ENCODE measurements at regions not wholly inside any gene's neighbourhood (a gene's known extent, or its start where the extent isn't known, plus 50 kb on each side); places are given as distances from the start of the nearest gene placed in this dataset.

DNA sequence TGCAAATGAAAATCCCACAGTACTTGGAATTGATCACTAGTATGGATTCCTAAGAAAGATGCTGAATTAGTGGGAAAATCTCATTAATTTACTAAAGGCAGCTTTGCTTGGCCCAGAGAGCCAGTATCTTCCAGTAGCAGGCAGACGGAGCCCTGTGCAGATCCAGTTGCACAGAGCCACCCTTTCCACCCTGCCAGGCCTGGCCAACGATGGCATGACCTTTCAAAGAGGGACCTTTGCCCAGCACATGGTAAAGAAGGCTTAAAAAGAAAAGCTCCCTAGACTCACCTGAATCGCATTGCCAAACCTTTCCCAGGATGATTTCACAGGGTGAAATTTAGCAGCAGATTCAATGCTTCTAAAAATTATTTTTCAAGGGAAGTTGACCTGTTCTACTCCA lies 170.5 kb upstream of the CAMK1G start:
- no peak overlapping the region for H3K27ac Mint-ChIP-seq
- no peaks in the 10 kb centered on the region for H3K4me1 Mint-ChIP-seq (ENCODE audit: low read depth)
- H3K27me3 Mint-ChIP-seq (ENCODE audit: low read depth) = peaks cover 38% of the 10 kb centered on the region
- H3K36me3 Mint-ChIP-seq (ENCODE audit: low read depth) = no peaks in the 10 kb centered on the region
- no peaks in the 10 kb centered on the region for H3K9me3 Mint-ChIP-seq
- H3K4me3 Mint-ChIP-seq = no peak overlapping the region

DNA sequence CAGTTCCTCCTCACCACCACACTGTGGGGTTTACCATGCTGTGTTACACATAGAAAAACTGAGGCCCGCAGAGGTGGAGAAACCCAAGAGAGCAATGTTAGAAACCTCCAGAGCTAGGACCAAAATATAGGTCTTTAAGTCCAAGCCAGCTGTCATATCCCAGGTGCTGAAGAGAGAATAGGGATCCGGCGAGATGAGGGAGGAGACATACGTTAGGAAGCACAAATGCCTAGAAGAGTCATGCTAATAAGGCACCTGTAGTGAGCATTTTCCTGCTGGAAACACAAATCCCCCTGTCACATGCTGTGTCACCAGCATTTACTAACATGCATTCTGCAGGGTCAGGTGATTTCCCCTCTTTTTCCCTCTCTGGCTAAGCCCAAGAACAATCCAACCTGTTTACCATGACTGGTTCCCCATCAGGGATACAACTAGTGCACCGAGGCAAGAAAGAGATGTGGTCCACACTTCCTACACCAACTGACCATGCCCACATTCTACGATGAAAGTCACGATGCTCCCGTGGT lies 168.6 kb upstream of the CAMK1G start:
- Mint-ChIP-seq H3K36me3 (ENCODE audit: low read depth) (no peaks in the 10 kb centered on the region), H3K9me3 (no peaks in the 10 kb centered on the region), H3K27me3 (ENCODE audit: low read depth) (peaks cover 35% of the 10 kb centered on the region), H3K27ac (no peak overlapping the region), H3K4me1 (ENCODE audit: low read depth) (no peaks in the 10 kb centered on the region), H3K4me3 (no peak overlapping the region)

DNA sequence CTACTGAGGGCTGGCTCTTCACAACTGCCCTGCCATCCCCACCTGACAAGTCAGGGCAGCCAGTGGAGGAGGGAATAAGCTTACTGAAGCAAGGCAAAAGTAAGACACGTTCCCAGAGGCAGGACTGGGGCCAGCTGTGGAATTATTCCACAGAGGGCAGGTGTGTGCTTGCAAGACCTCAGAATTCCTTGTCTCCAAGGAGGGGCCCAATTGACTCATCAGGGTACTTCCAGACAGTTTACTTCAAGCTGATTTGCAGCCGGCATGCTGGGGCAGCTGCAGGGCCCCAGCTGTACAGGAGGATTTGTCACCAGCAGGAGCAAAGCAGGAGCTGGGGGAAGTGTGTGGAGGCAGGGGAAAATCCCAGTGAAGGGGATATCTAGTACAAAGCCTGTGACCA lies 167.5 kb upstream of the CAMK1G start:
- Mint-ChIP-seq H3K27me3 (ENCODE audit: low read depth) (peaks cover 35% of the 10 kb centered on the region), H3K9me3 (no peaks in the 10 kb centered on the region), H3K4me1 (ENCODE audit: low read depth) (no peaks in the 10 kb centered on the region), H3K36me3 (ENCODE audit: low read depth) (no peaks in the 10 kb centered on the region), H3K27ac (no peak overlapping the region), H3K4me3 (no peak overlapping the region)

DNA sequence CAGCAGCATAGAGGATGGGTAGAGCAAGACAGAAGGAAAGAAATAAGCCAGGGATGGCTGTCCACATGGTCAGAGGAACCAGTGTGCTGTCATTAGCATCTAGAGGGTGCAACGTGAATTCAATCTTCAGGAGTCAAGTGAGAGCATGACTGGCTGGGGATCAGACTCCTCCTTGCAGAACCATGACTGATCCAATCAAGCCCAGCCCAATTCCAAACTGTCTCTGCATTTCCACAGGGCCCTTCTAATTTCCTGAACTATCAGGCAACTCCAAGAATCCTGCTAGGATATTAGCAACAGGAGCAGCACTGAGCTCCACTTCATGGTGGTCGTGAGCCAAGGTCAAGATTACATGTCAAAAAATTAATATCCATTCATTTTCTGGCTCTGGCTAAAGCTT lies 166.8 kb upstream of the CAMK1G start:
- no peaks in the 10 kb centered on the region for H3K36me3 Mint-ChIP-seq (ENCODE audit: low read depth)
- no peaks in the 10 kb centered on the region for H3K4me1 Mint-ChIP-seq (ENCODE audit: low read depth)
- H3K27ac Mint-ChIP-seq = no peak overlapping the region
- H3K9me3 Mint-ChIP-seq = no peaks in the 10 kb centered on the region
- H3K27me3 Mint-ChIP-seq (ENCODE audit: low read depth) = peaks cover 31% of the 10 kb centered on the region
- H3K4me3 Mint-ChIP-seq = no peak overlapping the region

DNA sequence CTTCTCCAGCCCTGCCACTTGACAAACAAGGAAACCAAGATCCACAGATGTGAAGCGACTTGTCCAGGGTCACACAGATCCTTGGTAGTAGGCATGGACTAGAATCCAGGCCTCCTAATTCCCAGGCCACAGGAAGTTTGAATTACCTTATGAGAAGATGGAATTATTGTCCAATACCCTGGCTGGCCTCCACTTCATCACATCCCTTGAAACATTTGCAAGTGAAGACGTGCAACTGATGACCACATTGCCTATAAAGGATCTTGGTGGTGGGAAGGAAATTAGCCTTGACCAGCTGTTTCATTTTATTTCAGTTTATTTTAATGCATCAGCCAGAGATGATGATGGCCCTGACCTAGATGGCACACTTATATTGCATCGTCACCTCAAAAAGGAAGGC lies 165.8 kb upstream of the CAMK1G start:
- no peaks in the 10 kb centered on the region for H3K4me1 Mint-ChIP-seq (ENCODE audit: low read depth)
- H3K27ac Mint-ChIP-seq = no peak overlapping the region
- H3K9me3 Mint-ChIP-seq = no peaks in the 10 kb centered on the region
- H3K4me3 Mint-ChIP-seq = no peak overlapping the region
- H3K27me3 Mint-ChIP-seq (ENCODE audit: low read depth) = peaks cover 27% of the 10 kb centered on the region
- no peaks in the 10 kb centered on the region for H3K36me3 Mint-ChIP-seq (ENCODE audit: low read depth)

DNA sequence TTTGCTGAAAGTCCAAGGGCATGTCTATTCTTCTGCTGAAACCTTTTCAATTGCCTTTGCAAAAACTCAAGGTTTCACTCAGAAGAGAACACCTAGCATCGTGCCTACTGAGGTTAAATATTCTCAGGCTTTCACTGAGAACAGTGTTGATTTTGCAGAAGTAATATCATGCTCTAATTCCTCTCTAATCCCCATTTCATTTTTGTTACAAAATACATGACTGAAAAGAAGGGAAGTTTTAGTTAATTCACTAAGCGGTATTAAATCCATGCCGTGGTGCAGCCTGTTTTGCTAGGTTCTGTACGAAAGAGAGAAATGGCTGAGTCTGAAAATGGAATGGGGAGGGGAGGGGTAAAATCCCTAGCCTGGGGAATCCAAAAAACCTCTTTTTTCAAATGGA lies 163.2 kb upstream of the CAMK1G start:
- peaks cover 26% of the 10 kb centered on the region for H3K27me3 Mint-ChIP-seq (ENCODE audit: low read depth)
- H3K4me1 Mint-ChIP-seq (ENCODE audit: low read depth) = no peaks in the 10 kb centered on the region
- no peak overlapping the region for H3K4me3 Mint-ChIP-seq
- no peaks in the 10 kb centered on the region for H3K9me3 Mint-ChIP-seq
- H3K36me3 Mint-ChIP-seq (ENCODE audit: low read depth) = no peaks in the 10 kb centered on the region
- no peak overlapping the region for H3K27ac Mint-ChIP-seq

DNA sequence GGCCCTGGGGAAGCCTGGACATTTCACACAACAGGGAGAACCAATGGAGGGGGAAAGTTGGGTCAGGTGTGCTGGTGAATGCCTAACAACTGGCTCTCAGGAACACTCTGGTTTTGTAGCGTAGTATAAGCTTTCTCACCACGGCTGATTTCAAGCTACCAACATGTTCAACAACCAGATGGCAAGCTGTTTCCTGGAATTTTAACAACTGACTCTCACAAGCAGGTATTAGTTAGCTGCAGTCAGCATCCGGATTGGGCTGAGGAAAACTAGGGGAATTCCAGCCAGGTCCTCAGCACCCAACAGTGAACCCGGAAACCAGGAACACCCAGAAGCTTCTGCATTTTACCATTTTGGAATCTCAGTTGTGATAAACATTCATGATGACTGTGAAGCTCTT lies 162.3 kb upstream of the CAMK1G start:
- H3K4me3 Mint-ChIP-seq = no peak overlapping the region
- H3K27ac Mint-ChIP-seq = no peak overlapping the region
- H3K4me1 Mint-ChIP-seq (ENCODE audit: low read depth) = peaks cover 2% of the 10 kb centered on the region
- H3K27me3 Mint-ChIP-seq (ENCODE audit: low read depth) = peaks cover 23% of the 10 kb centered on the region
- H3K9me3 Mint-ChIP-seq = no peaks in the 10 kb centered on the region
- no peaks in the 10 kb centered on the region for H3K36me3 Mint-ChIP-seq (ENCODE audit: low read depth)

DNA sequence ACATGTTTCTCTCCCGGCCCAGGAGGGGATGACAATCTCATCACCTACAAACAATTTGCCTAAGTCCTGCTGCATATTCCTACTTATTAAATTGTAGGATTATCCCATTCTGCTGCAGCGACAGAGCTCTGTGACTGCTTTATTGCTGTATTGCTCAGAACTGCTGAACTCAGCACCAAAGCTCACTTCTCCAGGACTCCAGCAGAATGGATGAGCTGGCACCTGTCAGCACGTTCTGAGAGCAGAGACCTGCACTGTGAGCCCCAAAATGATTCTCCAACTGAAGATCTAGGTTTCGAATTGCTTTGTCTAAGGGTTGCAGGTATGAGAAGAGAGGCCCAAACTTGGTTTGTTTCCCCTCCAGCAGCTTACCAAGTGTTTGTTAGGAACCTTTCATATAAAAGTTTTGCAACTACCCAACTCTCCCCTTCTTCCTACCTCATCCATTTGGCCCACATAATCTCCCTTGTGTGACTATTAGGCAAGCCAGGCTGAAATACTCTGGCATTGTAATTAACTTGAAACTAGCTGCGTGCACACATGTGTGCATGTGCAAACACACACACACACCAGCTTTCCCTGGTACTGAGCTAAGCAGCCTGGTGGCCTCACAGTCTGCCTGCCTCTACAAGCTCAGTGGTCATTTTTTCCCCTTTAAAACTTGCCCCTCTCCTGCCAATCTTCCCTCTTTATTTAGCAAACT lies 161.4 kb upstream of the CAMK1G start:
- H3K4me1 Mint-ChIP-seq (ENCODE audit: low read depth) = peaks cover 2% of the 10 kb centered on the region
- H3K27ac Mint-ChIP-seq = no peak overlapping the region
- H3K36me3 Mint-ChIP-seq (ENCODE audit: low read depth) = no peaks in the 10 kb centered on the region
- H3K9me3 Mint-ChIP-seq = no peaks in the 10 kb centered on the region
- H3K4me3 Mint-ChIP-seq = no peak overlapping the region
- peaks cover 18% of the 10 kb centered on the region for H3K27me3 Mint-ChIP-seq (ENCODE audit: low read depth)

DNA sequence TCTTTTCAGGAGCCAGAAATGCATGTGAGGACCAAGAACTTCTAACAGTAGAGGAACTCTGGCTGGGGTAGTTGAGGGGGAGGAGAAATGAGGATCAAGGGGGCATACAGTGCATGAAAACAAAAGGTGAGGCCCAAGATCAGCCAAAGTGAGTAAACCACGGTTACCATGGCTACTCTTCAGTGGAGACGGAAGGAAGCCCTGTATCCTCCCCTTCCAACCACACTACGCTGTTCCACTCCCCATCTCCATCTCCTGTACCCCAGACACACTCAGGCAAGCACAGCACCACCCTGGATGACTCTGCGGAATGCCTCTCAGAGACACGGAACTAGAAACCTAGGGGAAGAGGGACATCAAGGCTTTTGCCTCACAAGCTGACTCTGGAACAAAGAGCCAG lies 157.6 kb upstream of the CAMK1G start:
- Mint-ChIP-seq H3K36me3 (ENCODE audit: low read depth) (no peaks in the 10 kb centered on the region), H3K4me3 (no peak overlapping the region), H3K27me3 (ENCODE audit: low read depth) (peaks cover 14% of the 10 kb centered on the region), H3K27ac (no peak overlapping the region), H3K4me1 (ENCODE audit: low read depth) (peaks cover 2% of the 10 kb centered on the region), H3K9me3 (no peaks in the 10 kb centered on the region)

DNA sequence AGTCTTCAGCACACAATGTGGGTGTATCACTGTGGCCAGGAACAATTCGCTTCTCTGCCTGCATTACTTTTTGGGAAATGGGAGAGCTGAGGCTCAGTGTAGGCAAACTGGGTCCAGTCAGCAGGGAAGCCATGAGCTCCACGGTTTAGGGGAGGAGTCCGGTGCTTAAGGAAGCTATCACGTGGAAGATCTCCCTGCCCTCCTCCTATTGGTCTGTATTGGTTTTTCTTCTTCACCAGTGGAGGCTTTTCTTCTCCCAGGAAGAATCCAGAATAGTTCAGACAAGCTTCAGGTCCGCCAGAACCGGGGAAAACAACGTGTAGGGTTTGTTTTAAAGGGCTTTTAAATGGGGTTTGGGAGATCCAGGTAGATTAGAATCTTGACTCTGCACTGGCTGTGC lies 156.2 kb upstream of the CAMK1G start:
- Mint-ChIP-seq H3K4me1 (ENCODE audit: low read depth) (peaks cover 2% of the 10 kb centered on the region), H3K36me3 (ENCODE audit: low read depth) (no peaks in the 10 kb centered on the region), H3K9me3 (no peaks in the 10 kb centered on the region), H3K27me3 (ENCODE audit: low read depth) (peaks cover 14% of the 10 kb centered on the region), H3K27ac (no peak overlapping the region), H3K4me3 (no peak overlapping the region)

DNA sequence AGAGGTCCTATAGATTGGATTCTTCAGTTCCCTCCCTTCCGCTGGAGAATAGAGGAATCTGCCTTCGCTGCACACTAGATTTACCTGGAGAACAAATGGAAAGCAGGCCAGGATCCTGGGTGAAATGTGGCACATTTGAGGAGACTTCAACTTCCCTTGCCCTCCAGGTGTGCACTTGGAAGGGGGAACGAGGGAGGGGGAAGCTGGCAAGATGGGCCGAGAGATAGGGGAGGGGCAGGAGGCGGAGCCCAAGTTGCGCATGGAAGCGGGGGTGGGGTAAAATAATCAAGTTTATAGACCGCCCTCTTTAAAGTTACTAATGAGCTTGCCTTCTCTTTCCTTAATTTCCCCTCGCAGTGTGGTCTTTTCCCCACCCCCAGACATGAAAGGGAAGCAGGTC lies 155.7 kb upstream of the CAMK1G start:
- peaks cover 12% of the 10 kb centered on the region for H3K27me3 Mint-ChIP-seq (ENCODE audit: low read depth)
- H3K27ac Mint-ChIP-seq = no peak overlapping the region
- peaks cover 2% of the 10 kb centered on the region for H3K4me1 Mint-ChIP-seq (ENCODE audit: low read depth)
- no peaks in the 10 kb centered on the region for H3K9me3 Mint-ChIP-seq
- H3K36me3 Mint-ChIP-seq (ENCODE audit: low read depth) = no peaks in the 10 kb centered on the region
- H3K4me3 Mint-ChIP-seq = no peak overlapping the region

DNA sequence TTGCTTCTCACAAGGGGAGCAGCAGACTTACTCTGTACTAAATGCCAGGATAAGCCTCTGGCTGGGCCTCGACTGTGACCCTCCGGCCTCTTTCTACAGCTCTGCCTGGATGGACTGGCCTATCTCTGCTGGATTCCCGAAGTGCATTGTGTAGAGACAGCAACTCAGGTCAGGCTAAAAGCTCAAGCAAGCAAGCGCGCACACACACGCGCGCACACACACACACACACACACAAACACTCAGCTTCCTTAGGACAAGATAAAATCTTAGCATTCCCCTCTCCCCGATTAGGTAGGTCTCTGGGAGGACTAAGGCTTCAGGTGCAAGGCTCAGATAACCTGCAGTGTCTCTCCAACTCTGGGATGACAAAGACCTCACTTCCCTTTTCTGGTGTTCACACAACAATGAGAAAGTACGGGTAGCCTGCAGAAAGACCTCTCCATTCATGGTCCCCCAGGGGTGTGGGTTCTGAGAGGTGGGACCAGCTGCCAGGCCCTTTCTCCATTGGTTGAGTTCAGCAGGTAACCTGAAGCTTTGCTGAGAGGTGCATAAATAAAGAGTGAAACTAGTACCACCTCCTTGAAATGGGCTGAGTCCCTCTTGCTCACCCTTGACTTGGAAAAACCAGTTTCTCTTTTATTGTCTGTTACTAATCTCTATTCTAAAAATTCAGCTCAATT lies 155.1 kb upstream of the CAMK1G start:
- no peaks in the 10 kb centered on the region for H3K36me3 Mint-ChIP-seq (ENCODE audit: low read depth)
- peaks cover 7% of the 10 kb centered on the region for H3K27me3 Mint-ChIP-seq (ENCODE audit: low read depth)
- H3K4me3 Mint-ChIP-seq = no peak overlapping the region
- no peaks in the 10 kb centered on the region for H3K9me3 Mint-ChIP-seq
- H3K27ac Mint-ChIP-seq = no peak overlapping the region
- H3K4me1 Mint-ChIP-seq (ENCODE audit: low read depth) = peaks cover 2% of the 10 kb centered on the region

DNA sequence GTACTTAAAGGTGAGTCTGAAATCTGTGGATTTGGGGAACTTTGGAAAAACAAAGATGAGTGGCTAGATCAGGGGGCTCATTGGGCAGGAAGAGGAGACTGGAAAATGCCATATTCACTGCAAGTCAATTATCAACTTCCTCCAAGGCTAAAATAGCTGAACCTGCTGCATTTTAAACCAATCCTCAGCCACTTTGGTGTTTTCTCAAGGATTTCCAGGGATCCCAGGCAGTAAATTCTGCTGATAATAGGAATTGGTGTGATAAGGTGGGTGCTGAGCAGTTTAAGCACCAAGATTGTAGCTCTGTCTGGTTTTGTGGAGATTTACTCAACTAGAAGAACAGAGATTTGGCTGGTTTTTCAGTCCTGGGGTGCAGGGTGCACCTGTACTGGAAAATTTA lies 153.9 kb upstream of the CAMK1G start:
- Mint-ChIP-seq H3K4me1 (ENCODE audit: low read depth) (peaks cover 2% of the 10 kb centered on the region), H3K36me3 (ENCODE audit: low read depth) (no peaks in the 10 kb centered on the region), H3K27me3 (ENCODE audit: low read depth) (peaks cover 1% of the 10 kb centered on the region), H3K4me3 (no peak overlapping the region), H3K27ac (no peak overlapping the region), H3K9me3 (no peaks in the 10 kb centered on the region)

DNA sequence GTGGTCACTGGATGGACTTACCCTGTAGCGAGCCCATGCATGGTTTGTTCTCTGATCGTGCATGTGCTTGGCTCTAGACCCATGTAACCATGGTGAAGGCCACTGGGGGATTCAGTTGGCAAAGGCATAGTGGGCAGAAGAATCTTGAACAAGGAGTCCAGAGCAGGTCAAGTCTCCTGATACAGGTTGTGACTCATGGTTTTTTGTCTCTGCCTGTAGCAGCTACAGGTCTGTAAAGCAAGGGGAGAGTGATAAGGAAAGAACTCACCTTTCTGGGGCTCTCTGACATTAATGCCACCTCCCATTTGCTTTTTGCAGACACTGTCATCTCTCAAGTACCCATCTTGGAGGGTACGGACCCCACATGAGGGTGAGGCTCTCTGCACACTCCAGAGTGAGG lies 153.4 kb upstream of the CAMK1G start:
- no peaks in the 10 kb centered on the region for H3K9me3 Mint-ChIP-seq
- no peaks in the 10 kb centered on the region for H3K36me3 Mint-ChIP-seq (ENCODE audit: low read depth)
- peaks cover 2% of the 10 kb centered on the region for H3K4me1 Mint-ChIP-seq (ENCODE audit: low read depth)
- no peak overlapping the region for H3K27ac Mint-ChIP-seq
- peaks cover 3% of the 10 kb centered on the region for H3K27me3 Mint-ChIP-seq (ENCODE audit: low read depth)
- no peak overlapping the region for H3K4me3 Mint-ChIP-seq

DNA sequence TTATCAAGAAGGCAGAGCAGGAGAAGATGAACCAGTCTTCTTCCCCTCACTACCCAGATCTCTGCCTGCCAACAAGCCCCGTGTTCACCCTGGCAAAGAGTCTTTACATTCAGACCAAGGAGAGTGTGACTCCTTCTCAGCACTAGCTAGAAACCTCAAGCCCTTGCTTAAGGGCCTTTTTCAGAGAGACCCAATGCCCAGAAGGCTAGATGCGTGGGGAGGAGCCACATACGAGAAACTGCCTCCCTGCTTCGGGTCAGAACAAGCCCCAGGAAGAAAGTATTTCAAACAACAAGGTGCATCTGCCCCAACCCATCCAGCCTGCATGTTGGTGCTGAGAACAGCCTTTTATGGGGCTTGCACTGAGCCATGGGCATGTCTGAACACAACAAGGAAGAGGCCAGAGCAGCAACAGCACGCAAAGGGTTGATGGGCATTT lies 152.7 kb upstream of the CAMK1G start:
- no peak overlapping the region for H3K27ac Mint-ChIP-seq
- H3K4me1 Mint-ChIP-seq (ENCODE audit: low read depth) = peaks cover under 1% of the 10 kb centered on the region
- peaks cover 10% of the 10 kb centered on the region for H3K27me3 Mint-ChIP-seq (ENCODE audit: low read depth)
- no peaks in the 10 kb centered on the region for H3K36me3 Mint-ChIP-seq (ENCODE audit: low read depth)
- no peaks in the 10 kb centered on the region for H3K9me3 Mint-ChIP-seq
- no peak overlapping the region for H3K4me3 Mint-ChIP-seq

Data from T-helper 1 cell treated with Interleukin-12 subunit alpha and Interleukin-12 subunit beta and Interleukin-4 antibody, amounts not matched to agents 30 μg/mL and 1 μg/mL, for 36 hours (primary cell).